HCT116 (cell line): ENCODE measurements at regions not wholly inside any gene's neighbourhood (a gene's known extent, or its start where the extent isn't known, plus 50 kb on each side); places are given as distances from the start of the nearest gene placed in this dataset.

Experiments used
- ATAC-seq: fragments of 200-7000 bp; cut with Tn5 transposase; 2 replicates; pipeline ENCODE4 v1.9.1; 2020; ENCODE audit warnings: mild to moderate bottlenecking, moderate library complexity
- BruUV-seq: library from RNA; stranded (reverse); fragments of 400-500 nt; replicated peaks from 2 replicates; lab custom pipeline; 2021; lab: Mats Ljungman, UMichigan
- CTCF ChIA-PET: fragments of 300-600 bp; sonication (Branson Sonifier 250); formaldehyde crosslinking; loops from one replicate; lab custom pipeline; 2021; ENCODE audit warnings: antibody characterized with exemption; lab: Charles Lee
- POLR2A ChIA-PET: fragments of 300-600, 350-600 bp; sonication (Branson Sonifier 250); formaldehyde crosslinking; loops from one replicate; lab custom pipeline; 2021; ENCODE audit warnings: antibody characterized with exemption; lab: Charles Lee
- RAD21 ChIA-PET, 2 experiments: fragments of 300-600 bp; sonication (Branson Sonifier 250); formaldehyde crosslinking; loops; one replicate each; lab custom pipeline; 2023; ENCODE audit warnings: low total read pairs in 2 of 2; ENCODE audit not compliant: uncharacterized antibody in 2 of 2, unreplicated experiment in 2 of 2, low non-redundant PET in 1 of 2; lab: Charles Lee
- DNase-seq: peaks from one replicate; pipeline ENCODE4 v3.0.0-alpha.2; 2010; ENCODE audit warnings: low read depth, low spot score
- H2AFZ ChIP-seq: fragments of 200-600 bp; shearing (Covaris generic), sonication (generic); 2 replicates; pipeline ENCODE4 v1.6.1; 2017; ENCODE audit warnings: low read depth, mixed run types, mixed read lengths, antibody characterized with exemption, low read length; ENCODE audit not compliant: poor library complexity, severe bottlenecking
- H3K27ac ChIP-seq: 2 replicates; pipeline ENCODE4 v1.5.1; 2012; ENCODE audit warnings: low read depth, low read length
- H3K27me3 ChIP-seq: fragments of 200-600 bp; sonication (generic); 2 replicates; pipeline ENCODE4 v1.6.1; 2016; ENCODE audit warnings: mixed run types, low read length, mixed read lengths; ENCODE audit not compliant: insufficient read depth
- H3K36me3 ChIP-seq, 2 experiments: fragments of 200-500 bp in 1 of 2; fragments of 200-600 bp in 1 of 2; sonication (Bioruptor generic) in 1 of 2; sonication (generic) in 1 of 2; 2 replicates each; pipeline versions ENCODE4 v1.5.1 to v1.6.1; 2014 to 2016; ENCODE audit warnings: low read length in 2 of 2, inconsistent platforms in 1 of 2, mixed read lengths in 1 of 2, mixed run types in 1 of 2; ENCODE audit not compliant: insufficient read depth in 2 of 2, control insufficient read depth in 1 of 2
- H3K4me1 ChIP-seq, 2 experiments: fragments of 200-600 bp in 1 of 2; sonication (generic) in 1 of 2; 2 replicates each; pipeline versions ENCODE4 v1.5.1 to v1.6.1; 2012 to 2017; ENCODE audit warnings: low read length in 2 of 2, inconsistent platforms in 1 of 2, mild to moderate bottlenecking in 1 of 2, mixed read lengths in 1 of 2, mixed run types in 1 of 2, moderate library complexity in 1 of 2; ENCODE audit not compliant: insufficient read depth in 2 of 2, control insufficient read depth in 1 of 2
- H3K4me2 ChIP-seq: fragments of 200-600 bp; sonication (generic); 2 replicates; pipeline ENCODE4 v1.6.1; 2017; ENCODE audit warnings: mixed run types, low read length, mixed read lengths
- H3K4me3 ChIP-seq, 2 experiments: fragments of 200-600 bp in 1 of 2; sonication (generic) in 1 of 2; replicated peaks in 1 of 2; 2 replicates each; pipeline ENCODE4 v1.5.1; 2011 to 2016; ENCODE audit warnings: low read length in 2 of 2, control low read depth in 1 of 2, low read depth in 1 of 2, mild to moderate bottlenecking in 1 of 2, mixed read lengths in 1 of 2, mixed run types in 1 of 2
- H3K79me2 ChIP-seq: fragments of 200-600 bp; sonication (generic); 2 replicates; pipeline ENCODE4 v1.6.1; 2017; ENCODE audit warnings: mild to moderate bottlenecking, mixed run types, low read length, moderate library complexity, mixed read lengths; ENCODE audit not compliant: insufficient read depth
- H3K9ac ChIP-seq: fragments of 200-600 bp; sonication (generic); 2 replicates; pipeline ENCODE4 v1.6.1; 2016; ENCODE audit warnings: low read length, mixed read lengths
- H3K9me2 ChIP-seq: fragments of 200-600 bp; sonication (generic), shearing (Covaris generic); 2 replicates; pipeline ENCODE4 v1.6.1; 2017; ENCODE audit warnings: mixed run types, mild to moderate bottlenecking, moderate library complexity; ENCODE audit not compliant: insufficient read depth
- H3K9me3 ChIP-seq, 2 experiments: fragments of 200-500 bp in 1 of 2; fragments of 200-600 bp in 1 of 2; sonication (Bioruptor generic) in 1 of 2; sonication (generic) in 1 of 2; 2 replicates each; pipeline ENCODE4 v1.6.1; 2014 to 2017; ENCODE audit warnings: low read length in 2 of 2, mixed read lengths in 2 of 2, inconsistent platforms in 1 of 2, low read depth in 1 of 2, mild to moderate bottlenecking in 1 of 2, mixed run types in 1 of 2, moderate library complexity in 1 of 2; ENCODE audit not compliant: control insufficient read depth in 1 of 2, insufficient read depth in 1 of 2
- H4K20me1 ChIP-seq: fragments of 200-600 bp; sonication (generic), shearing (Covaris generic); 2 replicates; pipeline ENCODE4 v1.6.1; 2017; ENCODE audit warnings: mixed run types, mild to moderate bottlenecking, moderate library complexity; ENCODE audit not compliant: insufficient read depth
- CBX3 ChIP-seq: IDR thresholded peaks from 2 replicates; pipeline ENCODE4 v1.6.1; 2012; ENCODE audit warnings: low read depth
- CEBPB ChIP-seq: IDR thresholded peaks from 2 replicates; pipeline ENCODE4 v1.6.1; 2012; ENCODE audit warnings: low read depth
- CTCF ChIP-seq, 3 experiments: fragments of 200-600 bp in 1 of 3; sonication (generic) in 1 of 3; IDR thresholded peaks in 2 of 3; conservative IDR thresholded peaks in 1 of 3; 2 replicates each; pipeline ENCODE4 v1.5.1; 2012 to 2017; ENCODE audit warnings: low read depth in 2 of 3, low read length in 2 of 3, antibody characterized with exemption in 1 of 3, borderline replicate concordance in 1 of 3, control low read depth in 1 of 3, mild to moderate bottlenecking in 1 of 3, mixed read lengths in 1 of 3, mixed run types in 1 of 3, moderate library complexity in 1 of 3; ENCODE audit not compliant: insufficient read depth in 1 of 3
- JUND ChIP-seq: IDR thresholded peaks from 2 replicates; pipeline ENCODE4 v1.6.1; 2012
- MAX ChIP-seq: IDR thresholded peaks from 2 replicates; pipeline ENCODE4 v1.6.1; 2012
- POLR2A ChIP-seq: IDR thresholded peaks from 2 replicates; pipeline ENCODE4 v1.7.0; 2011; ENCODE audit warnings: borderline replicate concordance; ENCODE audit not compliant: insufficient read depth, insufficient read length; ENCODE audit errors: extremely low read depth
- RAD21 ChIP-seq: IDR thresholded peaks from 2 replicates; pipeline ENCODE4 v1.6.1; 2012; ENCODE audit warnings: low read depth, mild to moderate bottlenecking
- SP1 ChIP-seq: IDR thresholded peaks from 2 replicates; pipeline ENCODE4 v1.6.1; 2012; ENCODE audit warnings: low read depth
- SRF ChIP-seq: IDR thresholded peaks from 2 replicates; pipeline ENCODE4 v1.6.1; 2012; ENCODE audit warnings: low read depth
- ZFX ChIP-seq: fragments of 450-650 bp; IDR thresholded peaks from 2 replicates; pipeline ENCODE4 v1.6.1; 2017
- intact Hi-C: fragments of 100-400 bp; cut with micrococcal nuclease; formaldehyde crosslinking; loops from 2 replicates; pipeline ENCODE4 v1.10.0; 2022
- TF ChIP-seq, protein P1 (sequence below): IDR thresholded peaks from 2 replicates; pipeline ENCODE4 v1.6.1; 2012
- TF ChIP-seq, protein P2 (sequence below): IDR thresholded peaks from 2 replicates; pipeline ENCODE4 v1.6.1; 2011; ENCODE audit warnings: mild to moderate bottlenecking, low read length, moderate library complexity; ENCODE audit not compliant: insufficient replicate concordance; ENCODE audit errors: extremely low read depth

- TF ChIP-seq, protein P1, sequence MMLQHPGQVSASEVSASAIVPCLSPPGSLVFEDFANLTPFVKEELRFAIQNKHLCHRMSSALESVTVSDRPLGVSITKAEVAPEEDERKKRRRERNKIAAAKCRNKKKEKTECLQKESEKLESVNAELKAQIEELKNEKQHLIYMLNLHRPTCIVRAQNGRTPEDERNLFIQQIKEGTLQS: no peak
These were observed 305.4 kb upstream of the SATB1 start (continued) for GRCh38 chr3:18730491-18730890.

GRCh38 chr3:18729671-18730070 is 304.5 kb upstream of the SATB1 start:
- intact Hi-C loops: no loop called here
- H3K4me3 ChIP-seq: no peak overlapping the region
- H3K9me3 ChIP-seq: no peaks in the 10 kb centered on the region
- no peaks in the 10 kb centered on the region for H3K79me2 ChIP-seq
- H3K27me3 ChIP-seq: no peaks in the 10 kb centered on the region
- H3K4me1 ChIP-seq: no peaks in the 10 kb centered on the region
- no peaks in the 10 kb centered on the region for H4K20me1 ChIP-seq
- no peak overlapping the region for H2AFZ ChIP-seq
- H3K4me2 ChIP-seq: no peak overlapping the region
- TF ChIP-seq JUND (no peak), ZFX (no peak), CEBPB (no peak), RAD21 (no peak), CTCF (IDR thresholded peaks at IDR 0.05 in 2 of 3, conservative IDR thresholded peaks at IDR 0.05 in 1 of 3; ENCODE audit: borderline replicate concordance in 1 of 3, insufficient read depth in 1 of 3, low read depth in 2 of 3, low read length in 2 of 3) (no peak), SRF (no peak), MAX (no peak), CBX3 (no peak), SP1 (no peak), POLR2A (no peak)
- TF ChIP-seq, protein P2, sequence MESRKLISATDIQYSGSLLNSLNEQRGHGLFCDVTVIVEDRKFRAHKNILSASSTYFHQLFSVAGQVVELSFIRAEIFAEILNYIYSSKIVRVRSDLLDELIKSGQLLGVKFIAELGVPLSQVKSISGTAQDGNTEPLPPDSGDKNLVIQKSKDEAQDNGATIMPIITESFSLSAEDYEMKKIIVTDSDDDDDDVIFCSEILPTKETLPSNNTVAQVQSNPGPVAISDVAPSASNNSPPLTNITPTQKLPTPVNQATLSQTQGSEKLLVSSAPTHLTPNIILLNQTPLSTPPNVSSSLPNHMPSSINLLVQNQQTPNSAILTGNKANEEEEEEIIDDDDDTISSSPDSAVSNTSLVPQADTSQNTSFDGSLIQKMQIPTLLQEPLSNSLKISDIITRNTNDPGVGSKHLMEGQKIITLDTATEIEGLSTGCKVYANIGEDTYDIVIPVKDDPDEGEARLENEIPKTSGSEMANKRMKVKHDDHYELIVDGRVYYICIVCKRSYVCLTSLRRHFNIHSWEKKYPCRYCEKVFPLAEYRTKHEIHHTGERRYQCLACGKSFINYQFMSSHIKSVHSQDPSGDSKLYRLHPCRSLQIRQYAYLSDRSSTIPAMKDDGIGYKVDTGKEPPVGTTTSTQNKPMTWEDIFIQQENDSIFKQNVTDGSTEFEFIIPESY: no peak
- RAD21 ChIA-PET: no interaction called here
- BruUV-seq: no TSS peak
- no peaks in the 10 kb centered on the region for H3K36me3 ChIP-seq
- DNase-seq (no peak), ATAC-seq (no peak)
- no peak overlapping the region for H3K9ac ChIP-seq
- no peaks in the 10 kb centered on the region for H3K9me2 ChIP-seq
- H3K27ac ChIP-seq: no peak overlapping the region
- CTCF ChIA-PET: no interaction called here
- POLR2A ChIA-PET: no interaction called here
